T-cell (primary cell): ENCODE measurements at regions not wholly inside any gene's neighbourhood (a gene's known extent, or its start where the extent isn't known, plus 50 kb on each side); places are given as distances from the start of the nearest gene placed in this dataset.

Experiments used
- ATAC-seq, 4 experiments: fragments of 200-7000 bp in 3 of 4; fragments of 150-1000 bp in 1 of 4; cut with Tn5 transposase; replicated peaks in 1 of 4; 1 replicate in 3 of 4; 2 replicates in 1 of 4; pipeline ENCODE4 v1.10.0; 2021; ENCODE audit warnings: moderate library complexity in 3 of 4, mild to moderate bottlenecking in 2 of 4, moderate number of reproducible peaks in 1 of 4
- CTCF ChIA-PET, 2 donors: fragments of 300-600 bp; sonication (Branson Sonifier 250); formaldehyde crosslinking; loops; one replicate each; lab custom pipeline; 2022; ENCODE audit warnings: antibody characterized with exemption in 2 of 2; lab: Charles Lee
- POLR2A ChIA-PET, 2 donors: fragments of 300-600 bp; sonication (Branson Sonifier 250); formaldehyde crosslinking; loops; one replicate each; lab custom pipeline; 2022; ENCODE audit warnings: antibody characterized with exemption in 2 of 2; lab: Charles Lee
- DNase-seq, 35 experiments: peaks; one replicate each; pipeline versions ENCODE4 v3.0.0 to v3.0.0-alpha.2; 2013 to 2023
- H3K27ac ChIP-seq: one replicate; pipeline ENCODE4 v1.5.1; 2013; ENCODE audit warnings: low read length
- H3K27me3 ChIP-seq, 2 experiments: replicated peaks in 1 of 2; 1 replicate in 1 of 2; 2 replicates in 1 of 2; pipeline versions ENCODE4 v1.6.1 to v1.7.0; 2013; ENCODE audit warnings: low read length in 1 of 2, mixed read lengths in 1 of 2; ENCODE audit not compliant: control insufficient read depth in 2 of 2, insufficient read depth in 2 of 2; ENCODE audit errors: extremely low read depth in 1 of 2
- H3K36me3 ChIP-seq, 2 donors: 1 replicate in 1 of 2; 2 replicates in 1 of 2; pipeline versions ENCODE4 v1.6.1 to v1.7.0; 2013; ENCODE audit warnings: low read length in 1 of 2; ENCODE audit not compliant: control insufficient read depth in 2 of 2, insufficient read depth in 1 of 2; ENCODE audit errors: extremely low read depth in 1 of 2
- H3K4me1 ChIP-seq, 2 experiments: 1 replicate in 1 of 2; 2 replicates in 1 of 2; pipeline versions ENCODE4 v1.6.1 to v1.7.0; 2013; ENCODE audit warnings: low read length in 2 of 2, mixed read lengths in 1 of 2; ENCODE audit not compliant: insufficient read depth in 2 of 2, control insufficient read depth in 1 of 2; ENCODE audit errors: extremely low read depth in 1 of 2
- H3K4me3 ChIP-seq, 2 donors: 1 replicate in 1 of 2; 2 replicates in 1 of 2; pipeline versions ENCODE4 v1.5.1 to v1.7.0; 2013; ENCODE audit warnings: mild to moderate bottlenecking in 2 of 2, low read length in 1 of 2, moderate library complexity in 1 of 2; ENCODE audit not compliant: control insufficient read depth in 1 of 2; ENCODE audit errors: extremely low read depth in 1 of 2
- H3K9me3 ChIP-seq: 2 replicates; pipeline ENCODE4 v1.7.0; 2013
- H3K27ac Mint-ChIP-seq, 2 donors: one replicate each; pipeline ENCODE4 v1.8.0; 2020 to 2021; ENCODE audit warnings: mild to moderate bottlenecking in 2 of 2, mixed read lengths in 2 of 2
- H3K27me3 Mint-ChIP-seq, 2 donors: one replicate each; pipeline ENCODE4 v1.8.0; 2021 to 2022; ENCODE audit warnings: mixed read lengths in 2 of 2
- H3K36me3 Mint-ChIP-seq: one replicate; pipeline ENCODE4 v1.8.0; 2021; ENCODE audit warnings: mixed read lengths
- H3K4me1 Mint-ChIP-seq, 3 donors: one replicate each; pipeline ENCODE4 v1.8.0; 2020 to 2022; ENCODE audit warnings: mixed read lengths in 3 of 3, mild to moderate bottlenecking in 1 of 3
- H3K4me3 Mint-ChIP-seq, 3 donors: one replicate each; pipeline ENCODE4 v1.8.0; 2020 to 2022; ENCODE audit warnings: mild to moderate bottlenecking in 3 of 3, mixed read lengths in 3 of 3, moderate library complexity in 3 of 3
- H3K9me3 Mint-ChIP-seq, 3 donors: one replicate each; pipeline ENCODE4 v1.8.0; 2020 to 2022; ENCODE audit warnings: mixed read lengths in 3 of 3
- WGBS: methylation state at CpG from one replicate; pipeline ENCODE4 v1.1.5; 2013; ENCODE audit warnings: missing lambda C conversion rate; ENCODE audit not compliant: insufficient coverage; 5-methylcytosine and 5-hydroxymethylcytosine counted together

GRCh38 chr12:84607170-84607819, 305.3 kb downstream of the SLC6A15 start:
- no peaks in the 10 kb centered on the region for H3K4me1 Mint-ChIP-seq
- Histone ChIP-seq H3K27ac (no peak overlapping the region), H3K27me3 (no peaks in the 10 kb centered on the region), H3K9me3 (no peaks in the 10 kb centered on the region), H3K36me3 (no peaks in the 10 kb centered on the region), H3K4me3 (no peak overlapping the region), H3K4me1 (no peaks in the 10 kb centered on the region)
- no CpG with 5 or more reads among the region's 1 CpG for WGBS
- CTCF ChIA-PET, result no interaction called here
- H3K9me3 Mint-ChIP-seq, result peaks cover 2 to 7% (median 6%) of the 10 kb centered on the region in 3 donors
- no peak overlapping the region for H3K4me3 Mint-ChIP-seq
- H3K27ac Mint-ChIP-seq, result no peak overlapping the region
- H3K27me3 Mint-ChIP-seq, result no peaks in the 10 kb centered on the region
- POLR2A ChIA-PET, result no interaction called here
- H3K36me3 Mint-ChIP-seq, result no peaks in the 10 kb centered on the region
- DNase-seq (no peak), ATAC-seq (no peak)

GRCh38 chr12:84605983-84606382, 306.6 kb downstream of the SLC6A15 start:
- no peak overlapping the region for H3K27ac ChIP-seq
- CTCF ChIA-PET, result no interaction called here
- POLR2A ChIA-PET, result no interaction called here
- H3K36me3 Mint-ChIP-seq, result no peaks in the 10 kb centered on the region
- H3K36me3 ChIP-seq, result no peaks in the 10 kb centered on the region
- no peaks in the 10 kb centered on the region for H3K9me3 ChIP-seq
- H3K27ac Mint-ChIP-seq, result no peak overlapping the region
- no peaks in the 10 kb centered on the region for H3K4me1 Mint-ChIP-seq
- no CpG with 5 or more reads among the region's 2 CpGs for WGBS
- H3K27me3 ChIP-seq, result no peaks in the 10 kb centered on the region
- ATAC-seq (no peak), DNase-seq (no peak)
- H3K27me3 Mint-ChIP-seq, result no peaks in the 10 kb centered on the region
- H3K9me3 Mint-ChIP-seq, result no peaks in the 10 kb centered on the region
- H3K4me1 ChIP-seq, result no peaks in the 10 kb centered on the region
- H3K4me3 Mint-ChIP-seq, result no peak overlapping the region
- no peak overlapping the region for H3K4me3 ChIP-seq

GRCh38 chr12:84604551-84604950, 308.0 kb downstream of the SLC6A15 start:
- ATAC-seq (no peak), DNase-seq (no peak)
- H3K36me3 ChIP-seq, result no peaks in the 10 kb centered on the region
- no peak overlapping the region for H3K4me3 ChIP-seq
- Mint-ChIP-seq H3K4me1 (no peaks in the 10 kb centered on the region), H3K27me3 (no peaks in the 10 kb centered on the region), H3K27ac (no peak overlapping the region), H3K36me3 (no peaks in the 10 kb centered on the region), H3K9me3 (no peaks in the 10 kb centered on the region), H3K4me3 (no peak overlapping the region)
- H3K4me1 ChIP-seq, result no peaks in the 10 kb centered on the region
- ChIA-PET POLR2A (interaction anchor here in 1 of 2 donors (0.6 kb wide), 1 partner anchor 1232 kb away, joined by 3 read pairs; no protein-coding TSS in a partner anchor), CTCF (no interaction called here)
- H3K27me3 ChIP-seq, result no peaks in the 10 kb centered on the region
- no peak overlapping the region for H3K27ac ChIP-seq
- H3K9me3 ChIP-seq, result no peaks in the 10 kb centered on the region

GRCh38 chr12:84603484-84604248, 308.9 kb downstream of the SLC6A15 start:
- POLR2A ChIA-PET, result interaction anchor here in 1 of 2 donors (0.6 kb wide), 1 partner anchor 1231 kb away, joined by 3 read pairs; no protein-coding TSS in a partner anchor
- Histone ChIP-seq H3K36me3 (no peaks in the 10 kb centered on the region), H3K27me3 (no peaks in the 10 kb centered on the region), H3K4me1 (no peaks in the 10 kb centered on the region), H3K9me3 (no peaks in the 10 kb centered on the region), H3K27ac (no peak overlapping the region), H3K4me3 (no peak overlapping the region)
- CTCF ChIA-PET, result no interaction called here
- no peak for DNase-seq
- no peaks in the 10 kb centered on the region for H3K9me3 Mint-ChIP-seq
- H3K36me3 Mint-ChIP-seq, result no peaks in the 10 kb centered on the region
- no peaks in the 10 kb centered on the region for H3K4me1 Mint-ChIP-seq
- WGBS, result no CpG with 5 or more reads among the region's 2 CpGs
- no peaks in the 10 kb centered on the region for H3K27me3 Mint-ChIP-seq
- ATAC-seq, result no peak
- no peak overlapping the region for H3K4me3 Mint-ChIP-seq
- H3K27ac Mint-ChIP-seq, result no peak overlapping the region

- CTCF ChIA-PET, result no interaction called here
- ATAC-seq, result no peak
- no peak overlapping the region for H3K27ac ChIP-seq
- Mint-ChIP-seq H3K36me3 (no peaks in the 10 kb centered on the region), H3K27ac (no peak overlapping the region), H3K9me3 (peaks cover 0 to 4% (median 0%) of the 10 kb centered on the region in 3 donors), H3K4me1 (no peaks in the 10 kb centered on the region), H3K27me3 (no peaks in the 10 kb centered on the region), H3K4me3 (no peak overlapping the region)
- no peak for DNase-seq
- H3K4me1 ChIP-seq, result no peaks in the 10 kb centered on the region
- H3K36me3 ChIP-seq, result no peaks in the 10 kb centered on the region
- 75% methylated on average over 1 of the region's 3 CpGs for WGBS
- POLR2A ChIA-PET, result no interaction called here
- no peak overlapping the region for H3K4me3 ChIP-seq
- H3K27me3 ChIP-seq, result no peaks in the 10 kb centered on the region
- no peaks in the 10 kb centered on the region for H3K9me3 ChIP-seq
Observed at GRCh38 chr12:84601483-84601882, 311.1 kb downstream of the SLC6A15 start.

- Mint-ChIP-seq H3K4me1 (no peaks in the 10 kb centered on the region), H3K27me3 (no peaks in the 10 kb centered on the region), H3K4me3 (no peak overlapping the region), H3K36me3 (no peaks in the 10 kb centered on the region), H3K9me3 (peaks cover 0 to 4% (median 0%) of the 10 kb centered on the region in 3 donors), H3K27ac (no peak overlapping the region)
- DNase-seq (no peak), ATAC-seq (no peak)
- no peaks in the 10 kb centered on the region for H3K36me3 ChIP-seq
- no peak overlapping the region for H3K27ac ChIP-seq
- no peaks in the 10 kb centered on the region for H3K9me3 ChIP-seq
- no peaks in the 10 kb centered on the region for H3K27me3 ChIP-seq
- ChIA-PET CTCF (no interaction called here), POLR2A (no interaction called here)
- no peaks in the 10 kb centered on the region for H3K4me1 ChIP-seq
- no CpG with 5 or more reads among the region's 2 CpGs for WGBS
- H3K4me3 ChIP-seq, result no peak overlapping the region
Observed at GRCh38 chr12:84599539-84599938, 313.1 kb downstream of the SLC6A15 start.
